ENCODE measurements at regions not wholly inside any gene's neighbourhood (a gene's known extent, or its start where the extent isn't known, plus 50 kb on each side); places are given as distances from the start of the nearest gene placed in this dataset.

DNA sequence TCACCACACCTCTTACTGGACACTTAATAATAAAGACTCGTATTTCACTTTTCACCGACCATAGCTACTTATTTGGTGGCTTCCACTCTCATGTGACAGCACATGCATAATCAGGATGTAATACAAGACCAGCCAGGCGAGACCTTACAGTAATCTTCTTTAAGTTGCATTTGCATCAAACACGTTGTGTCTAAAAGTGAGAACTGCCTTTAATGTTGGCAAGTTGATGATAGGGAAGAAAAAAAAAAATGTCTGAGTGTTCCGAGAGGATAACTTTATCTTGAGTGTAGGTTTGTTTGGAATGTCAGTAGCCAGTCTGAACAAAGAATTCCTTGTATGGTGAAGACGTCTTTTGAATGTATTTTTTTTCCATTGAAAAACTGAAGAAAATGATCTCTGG, 440.4 kb downstream of the ADAMTS20 start:
- Histone ChIP-seq H4K20me1 (ENCODE audit: control insufficient read depth, insufficient read depth, insufficient read length) (no peaks in the 10 kb centered on the region), H4K8ac (replicated peaks; ENCODE audit: insufficient read length, low read depth, low read length) (no peak overlapping the region), H3K4ac (ENCODE audit: low read depth, low read length) (no peak overlapping the region), H2AK5ac (ENCODE audit: insufficient read length, low read length) (no peak overlapping the region), H3K79me1 (ENCODE audit: insufficient read depth, low read depth, low read length, poor library complexity, severe bottlenecking) (no peaks in the 10 kb centered on the region), H3K9me3 (ENCODE audit: control insufficient read depth, low read depth, low read length) (no peaks in the 10 kb centered on the region), H3K23ac (ENCODE audit: insufficient read length, low read depth, low read length) (no peak overlapping the region), H2BK15ac (ENCODE audit: low read depth, low read length) (no peak overlapping the region), H4K91ac (ENCODE audit: insufficient read length, low read depth, low read length) (no peak overlapping the region), H3K27me3 (ENCODE audit: insufficient read depth, low read length) (no peaks in the 10 kb centered on the region), H4K5ac (ENCODE audit: insufficient read length, low read depth, low read length) (no peak overlapping the region), H2BK12ac (ENCODE audit: insufficient read length, low read depth, low read length) (no peak overlapping the region), H2BK5ac (ENCODE audit: insufficient read length, low read length) (no peak overlapping the region), H3K9ac (ENCODE audit: extremely low read depth, insufficient read length, low read length) (no peak overlapping the region), H3K27ac (ENCODE audit: insufficient read length, low read depth, low read length) (no peak overlapping the region), H2AFZ (ENCODE audit: low read length) (no peak overlapping the region), H2BK20ac (ENCODE audit: low read depth, low read length, poor library complexity, severe bottlenecking) (no peak overlapping the region), H3K56ac (ENCODE audit: insufficient read length, low read depth, low read length) (no peak overlapping the region), H3K23me2 (ENCODE audit: insufficient read length, low read depth, low read length, poor library complexity, severe bottlenecking) (no peaks in the 10 kb centered on the region), H3K79me2 (ENCODE audit: insufficient read depth, low read length) (no peaks in the 10 kb centered on the region), H3K14ac (ENCODE audit: insufficient read depth, low read length) (no peak overlapping the region), H3T11ph (ENCODE audit: low read length) (no peak overlapping the region), H3K4me2 (ENCODE audit: insufficient read depth, insufficient read length, low read length) (no peak overlapping the region), H2BK120ac (ENCODE audit: low read depth, low read length, poor library complexity, severe bottlenecking) (no peak overlapping the region), H3K18ac (ENCODE audit: insufficient read length, low read depth, low read length) (no peak overlapping the region), H3K4me1 (ENCODE audit: insufficient read depth, low read length) (no peaks in the 10 kb centered on the region)
- Mint-ChIP-seq H3K4me1 (peaks cover 4 to 9% of the 10 kb centered on the region in 2 experiments), H3K4me3 (no peak overlapping the region), H3K27me3 (ENCODE audit: low read depth) (no peaks in the 10 kb centered on the region; the same call in 1 of the 2 replicates), H3K9me3 (no peaks in the 10 kb centered on the region; a peak in 1 of 5 replicates), H3K27ac (no peak overlapping the region), H3K36me3 (ENCODE audit: insufficient read depth in 1 of 3, low read depth in 3 of 3) (no peaks in the 10 kb centered on the region; a peak in 1 of 7 replicates)
- WGBS (ENCODE audit: extremely low coverage, insufficient read length, low lambda C conversion rate): no CpG with 5 or more reads among the region's 6 CpGs
- TF ChIP-seq, protein P1, sequence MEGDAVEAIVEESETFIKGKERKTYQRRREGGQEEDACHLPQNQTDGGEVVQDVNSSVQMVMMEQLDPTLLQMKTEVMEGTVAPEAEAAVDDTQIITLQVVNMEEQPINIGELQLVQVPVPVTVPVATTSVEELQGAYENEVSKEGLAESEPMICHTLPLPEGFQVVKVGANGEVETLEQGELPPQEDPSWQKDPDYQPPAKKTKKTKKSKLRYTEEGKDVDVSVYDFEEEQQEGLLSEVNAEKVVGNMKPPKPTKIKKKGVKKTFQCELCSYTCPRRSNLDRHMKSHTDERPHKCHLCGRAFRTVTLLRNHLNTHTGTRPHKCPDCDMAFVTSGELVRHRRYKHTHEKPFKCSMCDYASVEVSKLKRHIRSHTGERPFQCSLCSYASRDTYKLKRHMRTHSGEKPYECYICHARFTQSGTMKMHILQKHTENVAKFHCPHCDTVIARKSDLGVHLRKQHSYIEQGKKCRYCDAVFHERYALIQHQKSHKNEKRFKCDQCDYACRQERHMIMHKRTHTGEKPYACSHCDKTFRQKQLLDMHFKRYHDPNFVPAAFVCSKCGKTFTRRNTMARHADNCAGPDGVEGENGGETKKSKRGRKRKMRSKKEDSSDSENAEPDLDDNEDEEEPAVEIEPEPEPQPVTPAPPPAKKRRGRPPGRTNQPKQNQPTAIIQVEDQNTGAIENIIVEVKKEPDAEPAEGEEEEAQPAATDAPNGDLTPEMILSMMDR (conservative IDR thresholded peaks at IDR 0.05): no peak
- no peak for DNase-seq
